NOMO-1 treated with DMSO at 0.1 percent for 48 hours (cell line): ENCODE measurements at regions not wholly inside any gene's neighbourhood (a gene's known extent, or its start where the extent isn't known, plus 50 kb on each side); places are given as distances from the start of the nearest gene placed in this dataset.
A peak's percentile ranks its signal among the peaks of the same experiment; 100 is the strongest.

ENCODE experiments used
- DNase-seq: peaks from one replicate; lab custom pipeline; 2025; ENCODE audit not compliant: unreplicated experiment; lab: John Stamatoyannopoulos, UW

- no peak for DNase-seq
Measured at GRCh38 chr5:4252385-4252784, 656.8 kb downstream of the IRX1 start.

GRCh38 chr5:4254736-4255135, 659.1 kb downstream of the IRX1 start:
- no peak for DNase-seq

- no peak for DNase-seq
Measured at GRCh38 chr5:4255441-4255840, 659.8 kb downstream of the IRX1 start.

- DNase-seq: no peak
Measured at GRCh38 chr5:4258170-4258569, 662.5 kb downstream of the IRX1 start.

- DNase-seq: no peak
Measured at GRCh38 chr5:4271193-4271592, 675.6 kb downstream of the IRX1 start.

GRCh38 chr5:4275232-4275631, 679.6 kb downstream of the IRX1 start:
- DNase-seq: no peak

GRCh38 chr5:4294878-4295277, 699.2 kb downstream of the IRX1 start:
- no peak for DNase-seq

GRCh38 chr5:4295663-4296339, 700.2 kb downstream of the IRX1 start:
- peak; percentile 58 for DNase-seq

- DNase-seq: no peak
Measured at GRCh38 chr5:4306057-4306456, 710.4 kb downstream of the IRX1 start.

- DNase-seq: no peak
Measured at GRCh38 chr5:4309026-4309425, 713.4 kb downstream of the IRX1 start.

- DNase-seq: no peak
Measured at GRCh38 chr5:4313138-4313537, 717.5 kb downstream of the IRX1 start.

- no peak for DNase-seq
Measured at GRCh38 chr5:4319478-4320128, 724.0 kb downstream of the IRX1 start.

- no peak for DNase-seq
Measured at GRCh38 chr5:4330327-4330726, 734.7 kb downstream of the IRX1 start.

- no peak for DNase-seq
Measured at GRCh38 chr5:4335078-4335477, 739.4 kb downstream of the IRX1 start.

GRCh38 chr5:4337519-4337918, 741.9 kb downstream of the IRX1 start:
- DNase-seq: no peak

- DNase-seq: no peak
Measured at GRCh38 chr5:4339949-4340348, 744.3 kb downstream of the IRX1 start.

GRCh38 chr5:4345850-4346249, 750.2 kb downstream of the IRX1 start:
- no peak for DNase-seq

GRCh38 chr5:4348423-4348822, 752.8 kb downstream of the IRX1 start:
- peak; percentile 96 for DNase-seq

GRCh38 chr5:4348919-4349318, 753.3 kb downstream of the IRX1 start:
- DNase-seq: peak; percentile 89

GRCh38 chr5:4356201-4356600, 760.6 kb downstream of the IRX1 start:
- DNase-seq: no peak

GRCh38 chr5:4359847-4360246, 764.2 kb downstream of the IRX1 start:
- DNase-seq: no peak

GRCh38 chr5:4361753-4362152, 766.1 kb downstream of the IRX1 start:
- no peak for DNase-seq

- DNase-seq: no peak
Measured at GRCh38 chr5:4362411-4362810, 766.8 kb downstream of the IRX1 start.
